ENCODE measurements at regions not wholly inside any gene's neighbourhood (a gene's known extent, or its start where the extent isn't known, plus 50 kb on each side); places are given as distances from the start of the nearest gene placed in this dataset.

- TF ChIP-seq CTCF (optimal IDR thresholded peaks at IDR 0.05 in 1 of 3, IDR thresholded peaks at IDR 0.05 in 1 of 3, conservative IDR thresholded peaks at IDR 0.05 in 1 of 3; ENCODE audit: extremely low read depth in 1 of 3, insufficient read depth in 2 of 3, low read length in 3 of 3) (no peak), EZH2 (IDR thresholded peaks at IDR 0.05; ENCODE audit: low read length) (no peak)
Measured at GRCh38 chr10:118114992-118115391, 68.3 kb upstream of the RAB11FIP2 start.

Data from keratinocyte (primary cell).